Dedifferentiated amniotic fluid mesenchymal stem cell (primary cell): ENCODE measurements at regions not wholly inside any gene's neighbourhood (a gene's known extent, or its start where the extent isn't known, plus 50 kb on each side); places are given as distances from the start of the nearest gene placed in this dataset.
"Not testable (repeated sequence)": the region's sequence is repeated elsewhere in the genome, so short reads cannot be mapped to it uniquely, and the experiment has no call there.

Source experiments
- DNase-seq: peaks from one replicate; pipeline ENCODE4 v3.0.0-alpha.2; 2016; ENCODE audit errors: extremely low spot score

- no peak for DNase-seq
These were observed 684.4 kb upstream of the SYT4 start for GRCh38 chr18:43961722-43962121.

GRCh38 chr18:43964666-43965065 lies 687.4 kb upstream of the SYT4 start:
- DNase-seq = no peak

GRCh38 chr18:43965691-43966090 lies 688.4 kb upstream of the SYT4 start:
- no peak for DNase-seq

GRCh38 chr18:43970656-43971055 lies 693.4 kb upstream of the SYT4 start:
- no peak for DNase-seq

- DNase-seq = no peak
These were observed 700.9 kb upstream of the SYT4 start for GRCh38 chr18:43978174-43978573.

- DNase-seq = no peak
These were observed 698.1 kb upstream of the SETBP1 start for GRCh38 chr18:43982582-43982981.

GRCh38 chr18:43987061-43987460 lies 693.6 kb upstream of the SETBP1 start:
- DNase-seq = not testable (repeated sequence)

GRCh38 chr18:43992741-43993140 lies 687.9 kb upstream of the SETBP1 start:
- no peak for DNase-seq

GRCh38 chr18:43994381-43994780 lies 686.3 kb upstream of the SETBP1 start:
- DNase-seq = no peak

- no peak for DNase-seq
These were observed 666.8 kb upstream of the SETBP1 start for GRCh38 chr18:44013871-44014270.

GRCh38 chr18:44025421-44025820 lies 655.3 kb upstream of the SETBP1 start:
- DNase-seq = no peak

- no peak for DNase-seq
These were observed 652.6 kb upstream of the SETBP1 start for GRCh38 chr18:44028109-44028508.

GRCh38 chr18:44031063-44031462 lies 649.6 kb upstream of the SETBP1 start:
- no peak for DNase-seq

- DNase-seq = no peak
These were observed 647.5 kb upstream of the SETBP1 start for GRCh38 chr18:44033144-44033701.

- no peak for DNase-seq
These were observed 645.1 kb upstream of the SETBP1 start for GRCh38 chr18:44035554-44035953.

GRCh38 chr18:44036501-44036900 lies 644.2 kb upstream of the SETBP1 start:
- no peak for DNase-seq

GRCh38 chr18:44039216-44039615 lies 641.5 kb upstream of the SETBP1 start:
- no peak for DNase-seq

- DNase-seq = no peak
These were observed 640.9 kb upstream of the SETBP1 start for GRCh38 chr18:44039826-44040225.

GRCh38 chr18:44041553-44041952 lies 639.1 kb upstream of the SETBP1 start:
- no peak for DNase-seq

GRCh38 chr18:44041961-44042360 lies 638.7 kb upstream of the SETBP1 start:
- no peak for DNase-seq

GRCh38 chr18:44046376-44046975 lies 634.2 kb upstream of the SETBP1 start:
- no peak for DNase-seq

GRCh38 chr18:44047585-44047984 lies 633.1 kb upstream of the SETBP1 start:
- DNase-seq = no peak

GRCh38 chr18:44048435-44048834 lies 632.3 kb upstream of the SETBP1 start:
- no peak for DNase-seq

GRCh38 chr18:44048846-44049245 lies 631.8 kb upstream of the SETBP1 start:
- DNase-seq = no peak
